ENCODE measurements at regions not wholly inside any gene's neighbourhood (a gene's known extent, or its start where the extent isn't known, plus 50 kb on each side); places are given as distances from the start of the nearest gene placed in this dataset.

DNA sequence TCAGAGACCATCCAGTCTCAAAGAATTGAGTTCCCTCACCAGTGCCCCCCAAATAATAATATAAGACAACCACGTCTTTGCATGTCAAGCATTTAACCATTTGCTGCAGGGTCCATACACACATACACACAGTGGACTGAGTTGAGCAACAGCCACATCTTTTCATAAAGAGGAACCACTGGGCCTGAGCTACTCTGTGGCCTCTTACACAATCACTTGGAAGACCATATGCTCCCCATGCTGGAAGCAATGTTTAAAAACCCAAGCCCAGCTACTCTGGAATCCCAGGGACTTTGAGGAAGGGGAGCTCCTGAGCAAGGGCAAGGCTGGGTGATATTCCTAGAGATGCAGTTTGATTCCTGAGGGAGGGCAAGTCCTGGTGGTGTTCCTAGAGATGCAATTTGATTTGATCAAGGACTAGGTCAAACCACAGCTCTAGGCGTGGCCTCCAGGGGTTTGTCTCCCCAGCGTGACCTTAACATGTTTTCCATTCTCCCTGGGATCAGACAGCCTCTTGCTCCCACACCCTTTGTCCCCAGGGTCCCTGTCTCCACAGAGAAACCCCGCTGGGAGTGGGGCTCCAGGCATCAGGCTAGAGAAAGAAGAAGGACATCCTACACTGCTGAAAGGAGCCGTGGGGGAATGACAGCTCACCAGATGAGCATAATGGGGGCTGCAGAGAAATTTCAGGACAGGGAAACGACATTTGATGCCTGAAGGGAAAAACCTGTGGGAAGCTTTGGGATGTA is 376.2 kb upstream of the MGMT start (continued):
- TF ChIP-seq, protein P1, sequence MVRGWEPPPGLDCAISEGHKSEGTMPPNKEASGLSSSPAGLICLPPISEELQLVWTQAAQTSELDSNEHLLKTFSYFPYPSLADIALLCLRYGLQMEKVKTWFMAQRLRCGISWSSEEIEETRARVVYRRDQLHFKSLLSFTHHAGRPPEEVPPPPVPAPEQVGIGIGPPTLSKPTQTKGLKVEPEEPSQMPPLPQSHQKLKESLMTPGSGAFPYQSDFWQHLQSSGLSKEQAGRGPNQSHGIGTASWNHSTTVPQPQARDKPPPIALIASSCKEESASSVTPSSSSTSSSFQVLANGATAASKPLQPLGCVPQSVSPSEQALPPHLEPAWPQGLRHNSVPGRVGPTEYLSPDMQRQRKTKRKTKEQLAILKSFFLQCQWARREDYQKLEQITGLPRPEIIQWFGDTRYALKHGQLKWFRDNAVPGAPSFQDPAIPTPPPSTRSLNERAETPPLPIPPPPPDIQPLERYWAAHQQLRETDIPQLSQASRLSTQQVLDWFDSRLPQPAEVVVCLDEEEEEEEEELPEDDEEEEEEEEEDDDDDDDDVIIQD (CRISPR knock-in tag; IDR thresholded peaks at IDR 0.05; ENCODE audit: low read depth) = no peak
- TF ChIP-seq ZNF20 (CRISPR knock-in tag; IDR thresholded peaks at IDR 0.05) = no peak

- BruUV-seq (replicated peaks) = no TSS peak
- H3K9ac ChIP-seq (ENCODE audit: insufficient read depth, low read depth, low read length) = no peak overlapping the region
- no peak for DNase-seq (ENCODE audit: low spot score)
- peaks cover 0 to 12% of the 10 kb centered on the region in 2 experiments; a peak in 3 of 5 replicates for H3K27me3 ChIP-seq (ENCODE audit: control insufficient read depth in 1 of 2, insufficient read depth in 2 of 2, low read length in 2 of 2)
- FAIRE-seq = no peak
- H3K79me2 ChIP-seq (ENCODE audit: insufficient read depth, low read length) = no peaks in the 10 kb centered on the region
- ChIA-PET POLR2A (no interaction called here), CTCF (ENCODE audit: low intra/inter-chr PET ratio, low total read pairs) (no interaction called here)
- no peak overlapping the region for H2AFZ ChIP-seq (ENCODE audit: low read length)
- in situ Hi-C loops (cut with HindIII; ENCODE audit: extremely low pct_ligation_motif_present, low pct_unique_long_range_greater_than_20kb) (no loop called here), intact Hi-C loops (cut with micrococcal nuclease; ENCODE audit: unreplicated experiment) (no loop called here)
- no peaks in the 10 kb centered on the region for H3K36me3 ChIP-seq (replicated peaks in 1 of 2; ENCODE audit: control insufficient read depth in 1 of 2, insufficient read depth in 2 of 2, low read length in 2 of 2)
- H3K9me3 ChIP-seq (ENCODE audit: low read length) = no peaks in the 10 kb centered on the region
- H3K4me1 ChIP-seq (ENCODE audit: insufficient read depth, low read length) = no peaks in the 10 kb centered on the region
- ATAC-seq = no peak
- H3K4me3 ChIP-seq (replicated peaks in 1 of 3; ENCODE audit: insufficient read depth in 1 of 3, low read depth in 2 of 3, low read length in 3 of 3) = no peak overlapping the region
- no peak overlapping the region for H3K27ac ChIP-seq (ENCODE audit: extremely low read length, insufficient read depth, low read length)
- TF ChIP-seq BCL6 (CRISPR knock-in tag; IDR thresholded peaks at IDR 0.05) (no peak), ZNF331 (CRISPR knock-in tag; IDR thresholded peaks at IDR 0.05) (no peak), TBL1XR1 (IDR thresholded peaks at IDR 0.05; ENCODE audit: borderline replicate concordance, low read length, partially characterized antibody) (no peak), ONECUT2 (CRISPR knock-in tag; IDR thresholded peaks at IDR 0.05) (no peak), HNF4G (IDR thresholded peaks at IDR 0.05; ENCODE audit: borderline replicate concordance, low read depth, low read length) (no peak), HNF4G (CRISPR knock-in tag; IDR thresholded peaks at IDR 0.05; ENCODE audit: borderline replicate concordance, low read depth) (no peak)
- H4K20me1 ChIP-seq (ENCODE audit: insufficient read depth, low read length) = no peaks in the 10 kb centered on the region
- WGBS (ENCODE audit: low lambda C conversion rate) = 7% methylated on average over 8 of the region's 8 CpGs
- no peak overlapping the region for H3K4me2 ChIP-seq (ENCODE audit: low read depth, low read length)
Measured at GRCh38 chr10:129093641-129094040, 373.4 kb upstream of the MGMT start.

Measured in HepG2 (cell line).